ENCODE measurements at regions not wholly inside any gene's neighbourhood (a gene's known extent, or its start where the extent isn't known, plus 50 kb on each side); places are given as distances from the start of the nearest gene placed in this dataset.

GRCh38 chr1:47680815-47681475 lies 243.1 kb downstream of the FOXD2 start:
- TF ChIP-seq CTCF (IDR thresholded peaks at IDR 0.05) (no peak), POLR2AphosphoS5 (IDR thresholded peaks at IDR 0.05) (no peak), POLR2A (IDR thresholded peaks at IDR 0.05) (no peak), EP300 (IDR thresholded peaks at IDR 0.05) (no peak)
- Histone ChIP-seq H3K27me3 (peaks cover 12% of the 10 kb centered on the region), H3K4me3 (no peak overlapping the region), H3K36me3 (no peaks in the 10 kb centered on the region), H3K9me3 (no peaks in the 10 kb centered on the region), H3K27ac (no peak overlapping the region), H3K4me1 (no peaks in the 10 kb centered on the region)
- 72 to 90% methylated on average over 5 to 7 of the region's 10 CpGs for WGBS, 2 donors (ENCODE audit: low coverage in 1 of 2)
- ATAC-seq = no peak

- H3K36me3 ChIP-seq = no peaks in the 10 kb centered on the region
- TF ChIP-seq CTCF (IDR thresholded peaks at IDR 0.05) = no peak
- TF ChIP-seq POLR2A (IDR thresholded peaks at IDR 0.05) = no peak
- TF ChIP-seq EP300 (IDR thresholded peaks at IDR 0.05) = no peak
- no peak for TF ChIP-seq POLR2AphosphoS5 (IDR thresholded peaks at IDR 0.05)
- ATAC-seq = no peak
- no peaks in the 10 kb centered on the region for H3K9me3 ChIP-seq
- H3K4me3 ChIP-seq = no peak overlapping the region
- H3K4me1 ChIP-seq = no peaks in the 10 kb centered on the region
- WGBS, 2 donors (ENCODE audit: low coverage in 1 of 2) = 96 to 100% methylated on average over 1 to 4 of the region's 4 CpGs
- no peak overlapping the region for H3K27ac ChIP-seq
- H3K27me3 ChIP-seq = peaks cover 12% of the 10 kb centered on the region
These were observed 243.9 kb downstream of the FOXD2 start for GRCh38 chr1:47681735-47682134.

GRCh38 chr1:47682198-47682597 lies 244.4 kb downstream of the FOXD2 start:
- TF ChIP-seq CTCF (IDR thresholded peaks at IDR 0.05) = no peak
- no peak for TF ChIP-seq POLR2AphosphoS5 (IDR thresholded peaks at IDR 0.05)
- no peak for TF ChIP-seq POLR2A (IDR thresholded peaks at IDR 0.05)
- no peak for TF ChIP-seq EP300 (IDR thresholded peaks at IDR 0.05)
- no peaks in the 10 kb centered on the region for H3K9me3 ChIP-seq
- 80% methylated on average over 1 of the region's 7 CpGs for WGBS, 2 donors (ENCODE audit: low coverage in 1 of 2)
- H3K27me3 ChIP-seq = peaks cover 11% of the 10 kb centered on the region
- no peak overlapping the region for H3K4me3 ChIP-seq
- no peak for ATAC-seq
- H3K4me1 ChIP-seq = no peaks in the 10 kb centered on the region
- H3K27ac ChIP-seq = no peak overlapping the region
- no peaks in the 10 kb centered on the region for H3K36me3 ChIP-seq

GRCh38 chr1:47682786-47683350 lies 245.0 kb downstream of the FOXD2 start:
- Histone ChIP-seq H3K4me3 (no peak overlapping the region), H3K36me3 (no peaks in the 10 kb centered on the region), H3K4me1 (no peaks in the 10 kb centered on the region), H3K9me3 (no peaks in the 10 kb centered on the region), H3K27ac (no peak overlapping the region), H3K27me3 (peaks cover 14% of the 10 kb centered on the region)
- WGBS, 2 donors (ENCODE audit: low coverage in 1 of 2) = 94 to 100% methylated on average over 2 to 4 of the region's 6 CpGs
- ATAC-seq = no peak
- TF ChIP-seq POLR2AphosphoS5 (IDR thresholded peaks at IDR 0.05) (no peak), EP300 (IDR thresholded peaks at IDR 0.05) (no peak), CTCF (IDR thresholded peaks at IDR 0.05) (no peak), POLR2A (IDR thresholded peaks at IDR 0.05) (no peak)

GRCh38 chr1:47683401-47683800 lies 245.6 kb downstream of the FOXD2 start:
- H3K9me3 ChIP-seq = no peaks in the 10 kb centered on the region
- no peak overlapping the region for H3K4me3 ChIP-seq
- peaks cover 19% of the 10 kb centered on the region for H3K27me3 ChIP-seq
- H3K36me3 ChIP-seq = no peaks in the 10 kb centered on the region
- ATAC-seq = no peak
- H3K27ac ChIP-seq = no peak overlapping the region
- no peaks in the 10 kb centered on the region for H3K4me1 ChIP-seq
- WGBS, 2 donors (ENCODE audit: low coverage in 1 of 2) = 90 to 96% methylated on average over 2 to 3 of the region's 3 CpGs
- no peak for TF ChIP-seq EP300 (IDR thresholded peaks at IDR 0.05)
- no peak for TF ChIP-seq CTCF (IDR thresholded peaks at IDR 0.05)
- no peak for TF ChIP-seq POLR2AphosphoS5 (IDR thresholded peaks at IDR 0.05)
- no peak for TF ChIP-seq POLR2A (IDR thresholded peaks at IDR 0.05)

All from gastroesophageal sphincter (tissue), 4 donors.